Testis (tissue), 2 donors: ENCODE measurements at regions not wholly inside any gene's neighbourhood (a gene's known extent, or its start where the extent isn't known, plus 50 kb on each side); places are given as distances from the start of the nearest gene placed in this dataset.

Experiments used
- DNase-seq: peaks from one replicate; pipeline ENCODE4 v3.0.0-alpha.2; 2019
- H3K27ac ChIP-seq, 2 donors: fragments of 200-600 bp; sonication (generic); one replicate each; pipeline ENCODE4 v1.5.1; 2019
- H3K27me3 ChIP-seq: fragments of 200-600 bp; sonication (generic); one replicate; pipeline ENCODE4 v1.5.1; 2019
- H3K36me3 ChIP-seq: fragments of 200-600 bp; sonication (generic); one replicate; pipeline ENCODE4 v1.5.1; 2017; ENCODE audit warnings: low read depth; ENCODE audit errors: missing control alignments
- H3K4me1 ChIP-seq: fragments of 200-600 bp; sonication (generic); one replicate; pipeline ENCODE4 v1.5.1; 2019
- H3K4me3 ChIP-seq, 2 donors: fragments of 200-600 bp; sonication (generic); one replicate each; pipeline ENCODE4 v1.5.1; 2017 to 2019
- H3K9me3 ChIP-seq: fragments of 200-600 bp; sonication (generic); one replicate; pipeline ENCODE4 v1.5.1; 2017
- CTCF ChIP-seq, 3 experiments: fragments of 450-650 bp in 2 of 3; fragments of 200-600 bp in 1 of 3; sonication (generic) in 1 of 3; IDR thresholded peaks; one replicate each; pipeline ENCODE4 v1.5.1; 2016 to 2019; ENCODE audit warnings: antibody characterized with exemption in 3 of 3, mild to moderate bottlenecking in 2 of 3, moderate library complexity in 1 of 3
- POLR2A ChIP-seq: fragments of 450-650 bp; IDR thresholded peaks from one replicate; pipeline ENCODE4 v1.6.1; 2017; ENCODE audit warnings: antibody characterized with exemption, mild to moderate bottlenecking, moderate library complexity
- WGBS, 2 donors: methylation state at CpG; one replicate each; pipeline ENCODE4 v1.1.5; 2018; 5-methylcytosine and 5-hydroxymethylcytosine counted together
- intact Hi-C: fragments of 100-400 bp; cut with DNase I; formaldehyde crosslinking; loops from one replicate; pipeline ENCODE4 v1.15.1; 2023; ENCODE audit warnings: low total_unique reads

GRCh38 chr6:153673225-153673624 is 365.8 kb upstream of the OPRM1 start:
- WGBS, 2 donors = 93 to 99% methylated on average over 2 of the region's 2 CpGs
- H3K27me3 ChIP-seq = no peaks in the 10 kb centered on the region
- TF ChIP-seq POLR2A = no peak
- TF ChIP-seq CTCF (IDR thresholded peaks at IDR 0.05) = no peak
- intact Hi-C loops = no loop called here
- H3K36me3 ChIP-seq = no peaks in the 10 kb centered on the region
- H3K9me3 ChIP-seq = no peaks in the 10 kb centered on the region
- H3K4me1 ChIP-seq = no peaks in the 10 kb centered on the region
- H3K27ac ChIP-seq = no peak overlapping the region
- no peak overlapping the region for H3K4me3 ChIP-seq
- no peak for DNase-seq

GRCh38 chr6:153670403-153671026 is 368.5 kb upstream of the OPRM1 start:
- no peak for TF ChIP-seq POLR2A
- no peak for TF ChIP-seq CTCF (IDR thresholded peaks at IDR 0.05)
- H3K36me3 ChIP-seq = no peaks in the 10 kb centered on the region
- H3K4me1 ChIP-seq = no peaks in the 10 kb centered on the region
- H3K9me3 ChIP-seq = no peaks in the 10 kb centered on the region
- WGBS, 2 donors = 90 to 95% methylated on average over 4 of the region's 4 CpGs
- H3K4me3 ChIP-seq = no peak overlapping the region
- H3K27me3 ChIP-seq = no peaks in the 10 kb centered on the region
- intact Hi-C loops = no loop called here
- DNase-seq = no peak
- no peak overlapping the region for H3K27ac ChIP-seq

GRCh38 chr6:153668758-153669157 is 370.3 kb upstream of the OPRM1 start:
- intact Hi-C loops = no loop called here
- 91 to 92% methylated on average over 1 of the region's 1 CpG for WGBS, 2 donors
- Histone ChIP-seq H3K9me3 (no peaks in the 10 kb centered on the region), H3K27ac (no peak overlapping the region), H3K4me1 (no peaks in the 10 kb centered on the region), H3K4me3 (no peak overlapping the region), H3K27me3 (no peaks in the 10 kb centered on the region), H3K36me3 (no peaks in the 10 kb centered on the region)
- TF ChIP-seq CTCF (IDR thresholded peaks at IDR 0.05) (no peak), POLR2A (no peak)
- no peak for DNase-seq

- intact Hi-C loops = no loop called here
- no peak overlapping the region for H3K4me3 ChIP-seq
- 90 to 95% methylated on average over 1 of the region's 1 CpG for WGBS, 2 donors
- no peaks in the 10 kb centered on the region for H3K4me1 ChIP-seq
- H3K27me3 ChIP-seq = no peaks in the 10 kb centered on the region
- TF ChIP-seq CTCF (IDR thresholded peaks at IDR 0.05) (no peak), POLR2A (no peak)
- no peaks in the 10 kb centered on the region for H3K9me3 ChIP-seq
- H3K27ac ChIP-seq = no peak overlapping the region
- no peak for DNase-seq
- H3K36me3 ChIP-seq = no peaks in the 10 kb centered on the region
Observed at GRCh38 chr6:153662982-153663381, 376.1 kb upstream of the OPRM1 start.

GRCh38 chr6:153645326-153645725 is 393.7 kb upstream of the OPRM1 start:
- H3K9me3 ChIP-seq = no peaks in the 10 kb centered on the region
- H3K4me1 ChIP-seq = no peaks in the 10 kb centered on the region
- 97% methylated on average over 1 of the region's 1 CpG for WGBS, 2 donors
- DNase-seq = no peak
- H3K27me3 ChIP-seq = no peaks in the 10 kb centered on the region
- no peak overlapping the region for H3K4me3 ChIP-seq
- TF ChIP-seq POLR2A (no peak), CTCF (IDR thresholded peaks at IDR 0.05) (no peak)
- H3K27ac ChIP-seq = no peak overlapping the region
- intact Hi-C loops = no loop called here
- no peaks in the 10 kb centered on the region for H3K36me3 ChIP-seq
